SK-N-SH treated with all-trans-retinoic acid at 6 μM for 48 hours (cell line): ENCODE measurements at regions not wholly inside any gene's neighbourhood (a gene's known extent, or its start where the extent isn't known, plus 50 kb on each side); places are given as distances from the start of the nearest gene placed in this dataset.

ENCODE experiments used
- ATAC-seq: fragments of 200-7000 bp; cut with Tn5 transposase; 3 replicates; pipeline ENCODE4 v1.9.1; 2020; ENCODE audit warnings: mild to moderate bottlenecking, moderate library complexity
- ARNTL ChIP-seq: fragments of 450-650 bp; formaldehyde crosslinking; IDR thresholded peaks from 2 replicates; pipeline ENCODE4 v1.5.0; 2020; ENCODE audit warnings: low read depth, mild to moderate bottlenecking, moderate library complexity, borderline replicate concordance
- BACH2 ChIP-seq: fragments of 250-450 bp; sonication (Bioruptor Pico); IDR thresholded peaks from 2 replicates; pipeline ENCODE4 v1.9.0; 2021; ENCODE audit warnings: mild to moderate bottlenecking, borderline replicate concordance
- CSDC2 ChIP-seq: fragments of 250-450 bp; sonication (Bioruptor Pico); IDR thresholded peaks from 2 replicates; pipeline ENCODE4 v1.5.0; 2020; ENCODE audit warnings: mild to moderate bottlenecking, moderate library complexity
- CSRNP3 ChIP-seq: fragments of 250-450 bp; sonication (Bioruptor Pico); IDR thresholded peaks from 2 replicates; pipeline ENCODE4 v1.5.1; 2021; ENCODE audit warnings: mild to moderate bottlenecking, moderate library complexity
- GLIS3 ChIP-seq: fragments of 250-450 bp; sonication (Bioruptor Pico); IDR thresholded peaks from 2 replicates; pipeline ENCODE4 v1.5.0; 2020; ENCODE audit warnings: mild to moderate bottlenecking, moderate library complexity
- OSR1 ChIP-seq: fragments of 250-450 bp; sonication (Bioruptor Pico); IDR thresholded peaks from 2 replicates; pipeline ENCODE4 v1.8.0; 2022; ENCODE audit warnings: moderate library complexity, mild to moderate bottlenecking, inconsistent platforms
- PPARA ChIP-seq: fragments of 250-450 bp; sonication (Bioruptor Pico); IDR thresholded peaks from 2 replicates; pipeline ENCODE4 v1.5.0; 2020; ENCODE audit warnings: mild to moderate bottlenecking, borderline replicate concordance
- RARB ChIP-seq: fragments of 250-450 bp; sonication (Bioruptor Pico); IDR thresholded peaks from 2 replicates; pipeline ENCODE4 v1.8.0; 2021; ENCODE audit warnings: mild to moderate bottlenecking, moderate library complexity
- TCF4 ChIP-seq: fragments of 250-450 bp; sonication (Bioruptor Pico); IDR thresholded peaks from 2 replicates; pipeline ENCODE4 v1.8.0; 2021; ENCODE audit warnings: mild to moderate bottlenecking, moderate library complexity, borderline replicate concordance
- TOX ChIP-seq: fragments of 250-450 bp; sonication (Bioruptor Pico); IDR thresholded peaks from 2 replicates; pipeline ENCODE4 v1.8.0; 2021; ENCODE audit warnings: mild to moderate bottlenecking, moderate library complexity, borderline replicate concordance
- TSHZ2 ChIP-seq: fragments of 250-450 bp; sonication (Bioruptor Pico); IDR thresholded peaks from 2 replicates; pipeline ENCODE4 v1.5.0; 2020; ENCODE audit warnings: mild to moderate bottlenecking, moderate library complexity
- ZC3H10 ChIP-seq: fragments of 250-450 bp; sonication (Bioruptor Pico); IDR thresholded peaks from 2 replicates; pipeline ENCODE4 v1.5.1; 2021; ENCODE audit warnings: mild to moderate bottlenecking, moderate library complexity
- ZFP3 ChIP-seq: fragments of 250-450 bp; sonication (Bioruptor Pico); IDR thresholded peaks from 2 replicates; pipeline ENCODE4 v1.5.0; 2020; ENCODE audit warnings: mild to moderate bottlenecking, moderate library complexity
- ZFP30 ChIP-seq: fragments of 450-650 bp; formaldehyde crosslinking; IDR thresholded peaks from 2 replicates; pipeline ENCODE4 v1.5.0; 2022; ENCODE audit warnings: mild to moderate bottlenecking, moderate library complexity
- ZNF565 ChIP-seq: fragments of 450-650 bp; formaldehyde crosslinking; conservative IDR thresholded peaks from 2 replicates; pipeline ENCODE4 v1.5.0; 2020; ENCODE audit warnings: low read depth, mild to moderate bottlenecking, moderate library complexity
- ZNF70 ChIP-seq: fragments of 450-650 bp; formaldehyde crosslinking; IDR thresholded peaks from 2 replicates; pipeline ENCODE4 v1.5.0; 2020; ENCODE audit warnings: mild to moderate bottlenecking, moderate library complexity
- ZNF8 ChIP-seq: fragments of 450-650 bp; formaldehyde crosslinking; IDR thresholded peaks from 2 replicates; pipeline ENCODE4 v1.5.0; 2020; ENCODE audit warnings: mild to moderate bottlenecking, moderate library complexity
- TF ChIP-seq, protein P1 (sequence below): fragments of 250-450 bp; sonication (Bioruptor Pico); IDR thresholded peaks from 2 replicates; pipeline ENCODE4 v1.5.1; 2020; ENCODE audit warnings: low read depth, mild to moderate bottlenecking, moderate library complexity
- TF ChIP-seq, protein P2 (sequence below): fragments of 250-450 bp; sonication (Bioruptor Pico); IDR thresholded peaks from 2 replicates; pipeline ENCODE4 v1.8.0; 2020; ENCODE audit warnings: mild to moderate bottlenecking, moderate library complexity, borderline replicate concordance

DNA sequence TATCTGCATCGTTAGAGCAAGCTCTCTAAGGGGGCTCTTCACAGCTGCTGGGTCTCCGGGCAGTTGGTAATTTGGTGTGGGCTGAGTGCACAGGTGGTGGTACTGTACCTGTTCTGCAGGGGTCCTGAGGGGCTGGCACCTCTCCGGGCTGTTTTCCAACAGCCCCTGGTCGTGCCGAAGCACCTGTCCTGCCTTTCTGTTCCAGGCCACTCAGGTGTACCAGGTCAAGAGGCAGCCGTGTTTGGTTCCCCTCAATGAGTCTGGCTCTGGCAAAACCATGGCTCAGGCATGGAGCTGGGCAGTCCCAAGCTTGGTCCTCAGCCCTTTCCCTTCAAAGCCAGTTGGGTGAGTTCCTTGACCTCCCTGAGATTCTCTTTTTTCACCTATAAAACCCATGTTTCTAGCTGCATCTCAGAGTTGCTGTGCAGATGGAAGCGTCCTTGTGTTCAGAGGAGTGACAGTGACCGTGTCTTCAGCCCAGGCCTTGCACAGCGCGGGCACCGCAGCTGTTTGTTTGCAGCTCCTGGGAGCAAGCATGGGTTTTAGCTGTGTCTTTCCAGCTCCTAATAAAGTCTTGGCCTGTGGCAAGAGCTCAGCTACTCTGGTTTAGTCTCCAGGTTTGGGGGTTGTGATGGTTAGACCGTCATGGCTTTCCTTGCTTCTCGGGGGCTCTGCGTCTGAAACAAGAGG is 110.9 kb downstream of the GLI2 start (continued):
- TF ChIP-seq ZC3H10 (CRISPR knock-in tag) = no peak
- TF ChIP-seq, protein P1, sequence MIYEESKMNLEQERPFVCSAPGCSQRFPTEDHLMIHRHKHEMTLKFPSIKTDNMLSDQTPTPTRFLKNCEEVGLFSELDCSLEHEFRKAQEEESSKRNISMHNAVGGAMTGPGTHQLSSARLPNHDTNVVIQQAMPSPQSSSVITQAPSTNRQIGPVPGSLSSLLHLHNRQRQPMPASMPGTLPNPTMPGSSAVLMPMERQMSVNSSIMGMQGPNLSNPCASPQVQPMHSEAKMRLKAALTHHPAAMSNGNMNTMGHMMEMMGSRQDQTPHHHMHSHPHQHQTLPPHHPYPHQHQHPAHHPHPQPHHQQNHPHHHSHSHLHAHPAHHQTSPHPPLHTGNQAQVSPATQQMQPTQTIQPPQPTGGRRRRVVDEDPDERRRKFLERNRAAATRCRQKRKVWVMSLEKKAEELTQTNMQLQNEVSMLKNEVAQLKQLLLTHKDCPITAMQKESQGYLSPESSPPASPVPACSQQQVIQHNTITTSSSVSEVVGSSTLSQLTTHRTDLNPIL (CRISPR knock-in tag) = no peak
- no peak for TF ChIP-seq ARNTL (CRISPR knock-in tag)

- no peak; the same call in 2 of the 3 replicates for ATAC-seq
- no peak for TF ChIP-seq TSHZ2
Observed at GRCh38 chr2:120847700-120848321, 112.1 kb downstream of the GLI2 start.

GRCh38 chr2:120849278-120849677 is 113.6 kb downstream of the GLI2 start:
- no peak for ATAC-seq
- TF ChIP-seq CSDC2 (CRISPR knock-in tag) = no peak
- no peak for TF ChIP-seq GLIS3
- TF ChIP-seq, protein P1 (CRISPR knock-in tag) = no peak
- no peak for TF ChIP-seq TSHZ2

- TF ChIP-seq ZNF70 (CRISPR knock-in tag) = no peak
- no peak for TF ChIP-seq OSR1
- TF ChIP-seq, protein P1 (CRISPR knock-in tag) = no peak
- TF ChIP-seq ZFP3 = no peak
- TF ChIP-seq, protein P2, sequence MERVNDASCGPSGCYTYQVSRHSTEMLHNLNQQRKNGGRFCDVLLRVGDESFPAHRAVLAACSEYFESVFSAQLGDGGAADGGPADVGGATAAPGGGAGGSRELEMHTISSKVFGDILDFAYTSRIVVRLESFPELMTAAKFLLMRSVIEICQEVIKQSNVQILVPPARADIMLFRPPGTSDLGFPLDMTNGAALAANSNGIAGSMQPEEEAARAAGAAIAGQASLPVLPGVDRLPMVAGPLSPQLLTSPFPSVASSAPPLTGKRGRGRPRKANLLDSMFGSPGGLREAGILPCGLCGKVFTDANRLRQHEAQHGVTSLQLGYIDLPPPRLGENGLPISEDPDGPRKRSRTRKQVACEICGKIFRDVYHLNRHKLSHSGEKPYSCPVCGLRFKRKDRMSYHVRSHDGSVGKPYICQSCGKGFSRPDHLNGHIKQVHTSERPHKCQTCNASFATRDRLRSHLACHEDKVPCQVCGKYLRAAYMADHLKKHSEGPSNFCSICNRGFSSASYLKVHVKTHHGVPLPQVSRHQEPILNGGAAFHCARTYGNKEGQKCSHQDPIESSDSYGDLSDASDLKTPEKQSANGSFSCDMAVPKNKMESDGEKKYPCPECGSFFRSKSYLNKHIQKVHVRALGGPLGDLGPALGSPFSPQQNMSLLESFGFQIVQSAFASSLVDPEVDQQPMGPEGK (CRISPR knock-in tag) = no peak
- no peak for TF ChIP-seq TCF4 (CRISPR knock-in tag)
- no peak for TF ChIP-seq GLIS3
- no peak for TF ChIP-seq PPARA (CRISPR knock-in tag)
- no peak for TF ChIP-seq TOX (CRISPR knock-in tag)
- TF ChIP-seq CSRNP3 = no peak
- no peak for TF ChIP-seq RARB (CRISPR knock-in tag)
- TF ChIP-seq ZFP30 (CRISPR knock-in tag) = no peak
- no peak for TF ChIP-seq BACH2 (CRISPR knock-in tag)
- TF ChIP-seq ZNF565 (CRISPR knock-in tag) = no peak
- TF ChIP-seq ARNTL (CRISPR knock-in tag) = no peak
- no peak for TF ChIP-seq ZNF8 (CRISPR knock-in tag)
- TF ChIP-seq, all 23 proteins: peak for 0
Observed at GRCh38 chr2:120850551-120850950, 114.9 kb downstream of the GLI2 start.

More at GRCh38 chr2:120850551-120850950, 114.9 kb downstream of the GLI2 start:
- no peak for ATAC-seq
